Muscle layer of colon (tissue), 2 donors: ENCODE measurements at regions not wholly inside any gene's neighbourhood (a gene's known extent, or its start where the extent isn't known, plus 50 kb on each side); places are given as distances from the start of the nearest gene placed in this dataset.

Experiments used
- H3K27ac ChIP-seq: one replicate; pipeline ENCODE4 v1.7.0; 2013; ENCODE audit warnings: low read depth, mild to moderate bottlenecking, low read length, moderate library complexity
- H3K27me3 ChIP-seq, 2 donors: one replicate each; pipeline ENCODE4 v1.7.0; 2013; ENCODE audit warnings: low read length in 2 of 2, mild to moderate bottlenecking in 2 of 2; ENCODE audit not compliant: insufficient read depth in 2 of 2, control insufficient read depth in 1 of 2
- H3K36me3 ChIP-seq: one replicate; pipeline ENCODE4 v1.7.0; 2013; ENCODE audit warnings: mild to moderate bottlenecking, low read length; ENCODE audit not compliant: insufficient read depth
- H3K4me1 ChIP-seq: one replicate; pipeline ENCODE4 v1.7.0; 2013; ENCODE audit warnings: mild to moderate bottlenecking, low read length; ENCODE audit not compliant: insufficient read depth
- H3K4me3 ChIP-seq, 2 donors: one replicate each; pipeline ENCODE4 v1.7.0; 2013; ENCODE audit warnings: low read length in 2 of 2, low read depth in 1 of 2, mild to moderate bottlenecking in 1 of 2, moderate library complexity in 1 of 2
- H3K9ac ChIP-seq: one replicate; pipeline ENCODE4 v1.7.0; 2013; ENCODE audit warnings: low read length
- H3K9me3 ChIP-seq: one replicate; pipeline ENCODE4 v1.7.0; 2013; ENCODE audit warnings: mild to moderate bottlenecking, low read length
- donor health status: abdominal sarcoma.
- donor health status: Adenocarcinoma of cecum.

DNA sequence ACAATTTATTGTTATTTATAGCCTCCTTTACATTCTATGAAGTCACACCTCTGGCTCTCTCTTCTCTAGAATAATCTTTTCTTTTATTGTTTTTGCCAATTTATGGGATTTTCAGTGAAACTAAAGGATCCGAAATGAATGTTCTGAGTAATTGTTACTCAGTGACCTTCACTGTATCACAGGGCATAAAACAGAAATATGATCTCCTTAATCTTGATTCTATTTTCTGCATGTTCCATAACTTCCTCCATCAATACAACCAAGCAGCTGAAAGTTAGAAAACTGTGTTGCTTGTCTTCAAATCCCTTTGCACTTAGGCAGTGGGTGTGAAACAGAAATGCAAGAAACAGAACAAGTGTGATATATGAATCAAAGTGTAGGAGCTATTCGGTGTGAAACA, 57.4 kb upstream of the FERD3L start:
- no peaks in the 10 kb centered on the region for H3K4me1 ChIP-seq
- H3K27ac ChIP-seq = no peak overlapping the region
- no peaks in the 10 kb centered on the region for H3K27me3 ChIP-seq
- no peaks in the 10 kb centered on the region for H3K36me3 ChIP-seq
- no peak overlapping the region for H3K9ac ChIP-seq
- no peak overlapping the region for H3K4me3 ChIP-seq
- no peaks in the 10 kb centered on the region for H3K9me3 ChIP-seq
